ENCODE measurements at regions not wholly inside any gene's neighbourhood (a gene's known extent, or its start where the extent isn't known, plus 50 kb on each side); places are given as distances from the start of the nearest gene placed in this dataset.

GRCh38 chr2:62370321-62371250, 135.4 kb downstream of the TMEM17 start:
- no peak for DNase-seq (ENCODE audit: low read depth in 2 of 2)

- no peak for DNase-seq (ENCODE audit: low read depth in 2 of 2)
Observed at GRCh38 chr2:62369541-62370202, 136.3 kb downstream of the TMEM17 start.

- DNase-seq (ENCODE audit: low read depth in 2 of 2): no peak
Observed at GRCh38 chr2:62364791-62365528, 141.0 kb downstream of the TMEM17 start.

- no peak for DNase-seq (ENCODE audit: low read depth in 2 of 2)
Observed at GRCh38 chr2:62363166-62363565, 142.8 kb downstream of the TMEM17 start.

- DNase-seq (ENCODE audit: low read depth in 2 of 2): no peak
Observed at GRCh38 chr2:62362561-62362960, 143.4 kb downstream of the TMEM17 start.

- DNase-seq (ENCODE audit: low read depth in 2 of 2): no peak
Observed at GRCh38 chr2:62361964-62362363, 144.0 kb downstream of the TMEM17 start.

GRCh38 chr2:62354771-62355561, 151.0 kb downstream of the TMEM17 start:
- DNase-seq (ENCODE audit: low read depth in 2 of 2): no peak

- DNase-seq (ENCODE audit: low read depth in 2 of 2): no peak
Observed at GRCh38 chr2:62352031-62352430, 154.0 kb downstream of the TMEM17 start.

- DNase-seq (ENCODE audit: low read depth in 2 of 2): no peak
Observed at GRCh38 chr2:62349788-62350187, 153.9 kb downstream of the B3GNT2 start.

- no peak for DNase-seq (ENCODE audit: low read depth in 2 of 2)
Observed at GRCh38 chr2:62348700-62349099, 152.8 kb downstream of the B3GNT2 start.

GRCh38 chr2:62347563-62348270, 151.8 kb downstream of the B3GNT2 start:
- DNase-seq (ENCODE audit: low read depth in 2 of 2): no peak

GRCh38 chr2:62344472-62344871, 148.6 kb downstream of the B3GNT2 start:
- no peak for DNase-seq (ENCODE audit: low read depth in 2 of 2)

- no peak for DNase-seq (ENCODE audit: low read depth in 2 of 2)
Observed at GRCh38 chr2:62343636-62344337, 147.9 kb downstream of the B3GNT2 start.

- DNase-seq (ENCODE audit: low read depth in 2 of 2): no peak
Observed at GRCh38 chr2:62343206-62343605, 147.3 kb downstream of the B3GNT2 start.

- no peak for DNase-seq (ENCODE audit: low read depth in 2 of 2)
Observed at GRCh38 chr2:62340994-62341484, 145.1 kb downstream of the B3GNT2 start.

- DNase-seq (ENCODE audit: low read depth in 2 of 2): no peak
Observed at GRCh38 chr2:62339837-62340236, 143.9 kb downstream of the B3GNT2 start.

GRCh38 chr2:62339413-62339812, 143.5 kb downstream of the B3GNT2 start:
- no peak for DNase-seq (ENCODE audit: low read depth in 2 of 2)

- DNase-seq (ENCODE audit: low read depth in 2 of 2): no peak
Observed at GRCh38 chr2:62338111-62338510, 142.2 kb downstream of the B3GNT2 start.

GRCh38 chr2:62337403-62337802, 141.5 kb downstream of the B3GNT2 start:
- no peak for DNase-seq (ENCODE audit: low read depth in 2 of 2)

- DNase-seq (ENCODE audit: low read depth in 2 of 2): no peak
Observed at GRCh38 chr2:62335612-62336011, 139.7 kb downstream of the B3GNT2 start.
